IMR-90 (cell line): ENCODE measurements at regions not wholly inside any gene's neighbourhood (a gene's known extent, or its start where the extent isn't known, plus 50 kb on each side); places are given as distances from the start of the nearest gene placed in this dataset.

ENCODE experiments used
- ATAC-seq: fragments of 200-7000 bp; cut with Tn5 transposase; 2 replicates; pipeline ENCODE4 v1.9.1; 2020; ENCODE audit warnings: low read depth, mild to moderate bottlenecking, moderate library complexity
- BruUV-seq: library from RNA; stranded (reverse); fragments of 400-500 nt; replicated peaks from 2 replicates; lab custom pipeline; 2021; lab: Mats Ljungman, UMichigan
- CTCF ChIA-PET: fragments of 300-600 bp; formaldehyde crosslinking; extraction: SDS; loops from one replicate; lab custom pipeline; 2021; ENCODE audit warnings: antibody characterized with exemption; lab: Yijun Ruan, JAX
- POLR2A ChIA-PET: fragments of 300-600 bp; sonication (Branson Sonifier 250); formaldehyde crosslinking; loops from one replicate; lab custom pipeline; 2022; ENCODE audit warnings: antibody characterized with exemption; ENCODE audit not compliant: unreplicated experiment; lab: Charles Lee
- DNase-seq: peaks from one replicate; pipeline ENCODE4 v3.0.0; 2013
- H2AFZ ChIP-seq: replicated peaks from 2 replicates; pipeline ENCODE3; 2013; ENCODE audit warnings: low read length, mild to moderate bottlenecking; ENCODE audit not compliant: poor library complexity
- H2AK5ac ChIP-seq: 2 replicates; pipeline ENCODE4 v1.6.1; 2013; ENCODE audit warnings: low read depth, low read length, inconsistent platforms
- H2AK9ac ChIP-seq: replicated peaks from 2 replicates; pipeline ENCODE3; 2013; ENCODE audit warnings: mild to moderate bottlenecking, low read depth, low read length, moderate library complexity; ENCODE audit not compliant: poor library complexity
- H2BK120ac ChIP-seq: 2 replicates; pipeline ENCODE4 v1.6.1; 2013; ENCODE audit warnings: low read depth, low read length, inconsistent platforms
- H2BK15ac ChIP-seq: 3 replicates; pipeline ENCODE4 v1.6.1; 2013; ENCODE audit warnings: low read depth, low read length, inconsistent platforms
- H2BK20ac ChIP-seq: 2 replicates; pipeline ENCODE4 v1.6.1; 2013; ENCODE audit warnings: low read depth, mild to moderate bottlenecking, inconsistent platforms, low read length, moderate library complexity
- H2BK5ac ChIP-seq: 2 replicates; pipeline ENCODE4 v1.6.1; 2013; ENCODE audit warnings: mild to moderate bottlenecking, low read depth, low read length, inconsistent platforms; ENCODE audit not compliant: poor library complexity, severe bottlenecking
- H3K14ac ChIP-seq: replicated peaks from 2 replicates; pipeline ENCODE4 v1.6.1; 2013; ENCODE audit warnings: low read depth, low read length, inconsistent platforms
- H3K18ac ChIP-seq: 2 replicates; pipeline ENCODE4 v1.6.1; 2013; ENCODE audit warnings: low read depth, low read length, control low read depth
- H3K23ac ChIP-seq: 2 replicates; pipeline ENCODE4 v1.6.1; 2013; ENCODE audit warnings: low read depth, low read length, inconsistent platforms
- H3K27ac ChIP-seq: 2 replicates; pipeline ENCODE4 v1.5.1; 2013; ENCODE audit warnings: mild to moderate bottlenecking, control low read depth, low read length; ENCODE audit not compliant: insufficient read depth
- H3K27me3 ChIP-seq: 2 replicates; pipeline ENCODE4 v1.6.1; 2013; ENCODE audit warnings: low read length; ENCODE audit not compliant: control insufficient read depth, insufficient read depth
- H3K36me3 ChIP-seq: 2 replicates; pipeline ENCODE4 v1.6.1; 2013; ENCODE audit warnings: low read length, mixed read lengths; ENCODE audit not compliant: control insufficient read depth, insufficient read depth
- H3K4ac ChIP-seq: 2 replicates; pipeline ENCODE4 v1.6.1; 2013; ENCODE audit warnings: low read depth, low read length, inconsistent platforms
- H3K4me1 ChIP-seq: 2 replicates; pipeline ENCODE4 v1.6.1; 2013; ENCODE audit warnings: low read length, mixed read lengths; ENCODE audit not compliant: control insufficient read depth, insufficient read depth
- H3K4me2 ChIP-seq: 2 replicates; pipeline ENCODE4 v1.6.1; 2013; ENCODE audit warnings: low read depth, mild to moderate bottlenecking, control low read depth, low read length, moderate library complexity
- H3K4me3 ChIP-seq: 2 replicates; pipeline ENCODE4 v1.5.1; 2013; ENCODE audit warnings: low read depth, mild to moderate bottlenecking, control low read depth, low read length, moderate library complexity; ENCODE audit not compliant: insufficient read depth
- H3K56ac ChIP-seq: 2 replicates; pipeline ENCODE4 v1.6.1; 2013; ENCODE audit warnings: low read length, inconsistent platforms; ENCODE audit not compliant: insufficient read depth; ENCODE audit errors: extremely low read depth
- H3K79me1 ChIP-seq, 2 experiments: 2 replicates each; pipeline ENCODE4 v1.6.1; 2013; ENCODE audit warnings: low read length in 2 of 2, inconsistent platforms in 1 of 2, low read depth in 1 of 2
- H3K9ac ChIP-seq: 2 replicates; pipeline ENCODE4 v1.6.1; 2013; ENCODE audit warnings: low read depth, low read length, control low read depth
- H3K9me1 ChIP-seq: 2 replicates; pipeline ENCODE4 v1.6.1; 2013; ENCODE audit warnings: low read length, inconsistent platforms; ENCODE audit not compliant: insufficient read depth
- H3K9me3 ChIP-seq: 2 replicates; pipeline ENCODE4 v1.6.1; 2013; ENCODE audit warnings: low read length; ENCODE audit not compliant: control insufficient read depth, insufficient read depth
- H4K20me1 ChIP-seq: 2 replicates; pipeline ENCODE4 v1.6.1; 2013; ENCODE audit warnings: low read length, inconsistent platforms; ENCODE audit not compliant: insufficient read depth
- H4K5ac ChIP-seq: 2 replicates; pipeline ENCODE4 v1.6.1; 2013; ENCODE audit warnings: mild to moderate bottlenecking, low read depth, low read length, control low read depth
- H4K8ac ChIP-seq, 2 experiments: 2 replicates each; pipeline ENCODE4 v1.6.1; 2013; ENCODE audit warnings: low read depth in 2 of 2, low read length in 2 of 2, control low read depth in 1 of 2, inconsistent platforms in 1 of 2
- H4K91ac ChIP-seq: 2 replicates; pipeline ENCODE4 v1.6.1; 2013; ENCODE audit warnings: low read depth, low read length, inconsistent platforms; ENCODE audit not compliant: insufficient read depth
- BHLHE40 ChIP-seq: fragments of 150-350 bp; IDR thresholded peaks from 2 replicates; pipeline ENCODE4 v1.6.1; 2016; ENCODE audit warnings: mild to moderate bottlenecking, low read depth, low read length
- MAFK ChIP-seq: IDR thresholded peaks from 2 replicates; pipeline ENCODE4 v1.6.1; 2012; ENCODE audit warnings: low read depth, low read length, improper control_type of control experiment
- MAZ ChIP-seq: IDR thresholded peaks from 2 replicates; pipeline ENCODE4 v1.6.1; 2012; ENCODE audit warnings: low read depth, mild to moderate bottlenecking, low read length, improper control_type of control experiment, moderate library complexity, borderline replicate concordance
- RFX5 ChIP-seq: IDR thresholded peaks from 2 replicates; pipeline ENCODE4 v1.8.0; 2012; ENCODE audit warnings: low read depth, mild to moderate bottlenecking, low read length, moderate library complexity
- WGBS, 2 experiments: methylation state at CpG; one replicate each; pipeline versions ENCODE4 v1.1.5 to v1.1.7; 2013; ENCODE audit warnings: missing lambda C conversion rate in 2 of 2; ENCODE audit not compliant: insufficient read length in 1 of 2; ENCODE audit errors: extremely low coverage in 2 of 2; 5-methylcytosine and 5-hydroxymethylcytosine counted together
- dilution Hi-C: fragments of 300-500 bp; cut with HindIII; formaldehyde crosslinking; loops from one replicate; pipeline ENCODE4 v1.14.3; 2018; ENCODE audit warnings: low sequenced_read_pairs; ENCODE audit not compliant: unreplicated experiment
- in situ Hi-C: fragments of 300-500 bp; cut with MboI; formaldehyde crosslinking; loops from 3 replicates; pipeline ENCODE4 v1.14.3; 2019; ENCODE audit warnings: low sequenced_read_pairs, inconsistent platforms, mixed read lengths
- intact Hi-C: fragments of 100-400 bp; cut with micrococcal nuclease; formaldehyde crosslinking; loops from 2 replicates; pipeline ENCODE4 v1.10.0; 2022

DNA sequence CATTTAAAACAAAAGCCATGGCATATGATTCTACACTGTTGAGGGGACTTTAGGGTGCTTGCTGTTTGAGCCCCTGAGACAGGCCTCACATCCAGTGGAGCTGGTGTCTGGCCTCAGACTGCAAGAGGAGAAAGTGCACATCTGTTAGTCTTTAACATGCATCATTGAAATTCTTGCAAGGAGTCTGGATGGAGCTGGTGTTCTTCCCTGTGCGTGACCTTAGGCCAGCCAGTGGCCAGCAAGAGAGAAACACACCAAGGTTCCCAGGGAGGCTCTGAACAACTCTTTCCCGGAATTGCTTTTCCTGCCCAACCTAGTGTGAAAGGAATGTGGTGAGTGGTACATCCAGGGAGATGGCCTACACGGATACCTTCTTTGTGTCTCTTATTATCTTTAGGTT lies 282.8 kb upstream of the TNC start:
- ATAC-seq (peak; percentile 75), DNase-seq (peak; percentile 74)
- Histone ChIP-seq H3K4ac (no peak overlapping the region), H3K9me3 (no peaks in the 10 kb centered on the region), H3K27me3 (no peaks in the 10 kb centered on the region), H3K18ac (no peak overlapping the region; the same call in 1 of the 2 replicates), H3K56ac (no peak overlapping the region), H3K36me3 (no peaks in the 10 kb centered on the region), H4K20me1 (no peaks in the 10 kb centered on the region), H3K9ac (no peak overlapping the region), H3K4me3 (no peak overlapping the region), H4K8ac (no peak overlapping the region), H2BK15ac (no peak overlapping the region), H2AK9ac (no peak overlapping the region), H4K91ac (no peak overlapping the region), H2BK20ac (peak overlapping the region; percentile 38; the same call in 1 of the 2 replicates), H3K27ac (no peak overlapping the region), H2AFZ (no peak overlapping the region), H3K23ac (no peak overlapping the region), H2BK5ac (peak overlapping the region; percentile 10), H3K4me1 (peaks cover 2% of the 10 kb centered on the region; the same call in 1 of the 2 replicates), H2BK120ac (no peak overlapping the region), H2AK5ac (no peak overlapping the region), H3K4me2 (no peak overlapping the region), H4K5ac (no peak overlapping the region), H3K14ac (no peak overlapping the region; the same call in 1 of the 2 replicates), H3K79me1 (no peaks in the 10 kb centered on the region), H3K9me1 (no peaks in the 10 kb centered on the region)
- POLR2A ChIA-PET, result no interaction called here
- no CpG with 5 or more reads among the region's 3 CpGs for WGBS, 2 experiments
- TF ChIP-seq BHLHE40, result no peak
- TF ChIP-seq MAZ, result no peak
- TF ChIP-seq RFX5, result no peak
- no peak for TF ChIP-seq MAFK
- CTCF ChIA-PET, result no interaction called here
- dilution Hi-C loops, result no loop called here
- in situ Hi-C loops, result no loop called here
- intact Hi-C loops, result no loop called here
- no TSS peak for BruUV-seq
